ENCODE measurements at regions not wholly inside any gene's neighbourhood (a gene's known extent, or its start where the extent isn't known, plus 50 kb on each side); places are given as distances from the start of the nearest gene placed in this dataset.

- Histone ChIP-seq H2BK5ac (ENCODE audit: insufficient read length, low read length) (no peak overlapping the region), H3K56ac (ENCODE audit: insufficient read length, low read depth, low read length) (no peak overlapping the region), H3K23ac (ENCODE audit: insufficient read length, low read depth, low read length) (no peak overlapping the region), H2BK15ac (ENCODE audit: low read depth, low read length) (no peak overlapping the region), H2AFZ (ENCODE audit: low read length) (no peak overlapping the region), H3K4me2 (ENCODE audit: insufficient read depth, insufficient read length, low read length) (no peak overlapping the region), H4K91ac (ENCODE audit: insufficient read length, low read depth, low read length) (no peak overlapping the region), H3K9me3 (ENCODE audit: control insufficient read depth, low read depth, low read length) (peaks cover 7% of the 10 kb centered on the region), H2BK120ac (ENCODE audit: low read depth, low read length, poor library complexity, severe bottlenecking) (no peak overlapping the region), H4K8ac (replicated peaks; ENCODE audit: insufficient read length, low read depth, low read length) (no peak overlapping the region), H4K20me1 (ENCODE audit: control insufficient read depth, insufficient read depth, insufficient read length) (no peaks in the 10 kb centered on the region), H3K79me2 (ENCODE audit: insufficient read depth, low read length) (no peaks in the 10 kb centered on the region), H3K79me1 (ENCODE audit: insufficient read depth, low read depth, low read length, poor library complexity, severe bottlenecking) (no peaks in the 10 kb centered on the region), H3K4ac (ENCODE audit: low read depth, low read length) (no peak overlapping the region), H3K4me1 (ENCODE audit: insufficient read depth, low read length) (peaks cover 10% of the 10 kb centered on the region; the same call in 1 of the 2 replicates), H3K27me3 (ENCODE audit: insufficient read depth, low read length) (peaks cover 17% of the 10 kb centered on the region; the same call in 1 of the 2 replicates), H4K5ac (ENCODE audit: insufficient read length, low read depth, low read length) (no peak overlapping the region), H2AK5ac (ENCODE audit: insufficient read length, low read length) (no peak overlapping the region), H2BK20ac (ENCODE audit: low read depth, low read length, poor library complexity, severe bottlenecking) (no peak overlapping the region), H2BK12ac (ENCODE audit: insufficient read length, low read depth, low read length) (no peak overlapping the region), H3T11ph (ENCODE audit: low read length) (no peak overlapping the region), H3K9ac (ENCODE audit: extremely low read depth, insufficient read length, low read length) (no peak overlapping the region), H3K27ac (ENCODE audit: insufficient read length, low read depth, low read length) (no peak overlapping the region), H3K23me2 (ENCODE audit: insufficient read length, low read depth, low read length, poor library complexity, severe bottlenecking) (no peaks in the 10 kb centered on the region), H3K14ac (ENCODE audit: insufficient read depth, low read length) (no peak overlapping the region), H3K18ac (ENCODE audit: insufficient read length, low read depth, low read length) (no peak overlapping the region)
- peaks cover 67 to 84% of the 10 kb centered on the region in 2 experiments for H3K9me3 Mint-ChIP-seq
- H3K4me3 Mint-ChIP-seq: no peak overlapping the region; a peak in 1 of 5 replicates
- peaks cover 0 to 9% (median 6%) of the 10 kb centered on the region in 3 experiments; a peak in 5 of 7 replicates for H3K36me3 Mint-ChIP-seq (ENCODE audit: insufficient read depth in 1 of 3, low read depth in 3 of 3)
- peaks cover 32 to 41% of the 10 kb centered on the region in 2 experiments for H3K4me1 Mint-ChIP-seq
- H3K27ac Mint-ChIP-seq: no peak overlapping the region
- WGBS (ENCODE audit: extremely low coverage, insufficient read length, low lambda C conversion rate): no CpG with 5 or more reads among the region's 3 CpGs
- no peak for DNase-seq
- H3K27me3 Mint-ChIP-seq (ENCODE audit: low read depth): peaks cover 100% of the 10 kb centered on the region
- TF ChIP-seq CTCF (conservative IDR thresholded peaks at IDR 0.05): no peak
Observed at GRCh38 chrX:69279234-69279633, 114.0 kb upstream of the PJA1 start.
